Keratinocyte (primary cell): ENCODE measurements at regions not wholly inside any gene's neighbourhood (a gene's known extent, or its start where the extent isn't known, plus 50 kb on each side); places are given as distances from the start of the nearest gene placed in this dataset.

Experiments used
- DNase-seq: peaks from one replicate; pipeline ENCODE4 v3.0.0-alpha.2; 2011; ENCODE audit warnings: low read depth, missing footprints, low spot score
- FAIRE-seq: peaks from 2 replicates; lab custom pipeline; 2011; peaks lifted over from hg19 to GRCh38; lab: Jason Lieb, UNC
- H2AFZ ChIP-seq: 2 replicates; pipeline ENCODE4 v1.6.0; 2012; ENCODE audit warnings: low read length, control low read depth, inconsistent platforms; ENCODE audit not compliant: control insufficient read depth
- H3K27ac ChIP-seq: 2 replicates; pipeline ENCODE4 v1.5.1; 2011; ENCODE audit warnings: low read length; ENCODE audit not compliant: control insufficient read depth, insufficient read depth
- H3K27me3 ChIP-seq: 3 replicates; pipeline ENCODE4 v1.6.0; 2011; ENCODE audit warnings: low read length; ENCODE audit not compliant: control insufficient read depth, insufficient read depth; ENCODE audit errors: extremely low read depth
- H3K36me3 ChIP-seq, 2 experiments: 2 replicates in 1 of 2; 3 replicates in 1 of 2; pipeline ENCODE4 v1.5.1; 2011; ENCODE audit warnings: low read length in 2 of 2, mild to moderate bottlenecking in 1 of 2; ENCODE audit not compliant: control insufficient read depth in 2 of 2, insufficient read depth in 2 of 2; ENCODE audit errors: extremely low read depth in 1 of 2
- H3K4me1 ChIP-seq: 3 replicates; pipeline ENCODE4 v1.5.1; 2011; ENCODE audit warnings: low read length; ENCODE audit not compliant: control insufficient read depth, insufficient read depth; ENCODE audit errors: extremely low read depth
- H3K4me2 ChIP-seq: 3 replicates; pipeline ENCODE4 v1.6.0; 2011; ENCODE audit warnings: low read depth, low read length; ENCODE audit not compliant: control insufficient read depth, insufficient read depth; ENCODE audit errors: extremely low read depth
- H3K4me3 ChIP-seq, 3 experiments: fragments of 200-600 bp in 1 of 3; sonication (generic) in 1 of 3; 2 replicates in 2 of 3; 3 replicates in 1 of 3; pipeline ENCODE4 v1.5.1; 2011 to 2016; ENCODE audit warnings: low read length in 3 of 3, mild to moderate bottlenecking in 3 of 3, control low read depth in 2 of 3, inconsistent platforms in 1 of 3, low read depth in 1 of 3, mixed read lengths in 1 of 3, mixed run types in 1 of 3, moderate library complexity in 1 of 3; ENCODE audit not compliant: control insufficient read depth in 2 of 3, insufficient read depth in 2 of 3; ENCODE audit errors: extremely low read depth in 1 of 3
- H3K79me2 ChIP-seq: 2 replicates; pipeline ENCODE4 v1.6.0; 2012; ENCODE audit warnings: low read length; ENCODE audit not compliant: control insufficient read depth, insufficient read depth
- H3K9ac ChIP-seq: 3 replicates; pipeline ENCODE4 v1.6.0; 2011; ENCODE audit warnings: low read length; ENCODE audit not compliant: control insufficient read depth, insufficient read depth; ENCODE audit errors: extremely low read depth
- H3K9me1 ChIP-seq: 3 replicates; pipeline ENCODE4 v1.6.0; 2011; ENCODE audit warnings: low read length; ENCODE audit not compliant: control insufficient read depth, insufficient read depth; ENCODE audit errors: extremely low read depth
- H3K9me3 ChIP-seq: 2 replicates; pipeline ENCODE4 v1.5.1; 2012; ENCODE audit warnings: low read depth, low read length; ENCODE audit not compliant: control insufficient read depth
- H4K20me1 ChIP-seq: 3 replicates; pipeline ENCODE4 v1.6.0; 2011; ENCODE audit warnings: low read length; ENCODE audit not compliant: control insufficient read depth, insufficient read depth; ENCODE audit errors: extremely low read depth
- CTCF ChIP-seq, 3 experiments: IDR thresholded peaks in 1 of 3; conservative IDR thresholded peaks in 1 of 3; optimal IDR thresholded peaks in 1 of 3; 2 replicates in 2 of 3; 3 replicates in 1 of 3; pipeline versions ENCODE3 to v1.5.1; 2011; ENCODE audit warnings: low read length in 3 of 3, mild to moderate bottlenecking in 3 of 3, moderate library complexity in 2 of 3, control low read depth in 1 of 3, inconsistent platforms in 1 of 3; ENCODE audit not compliant: insufficient read depth in 2 of 3; ENCODE audit errors: extremely low read depth in 1 of 3
- EZH2 ChIP-seq: IDR thresholded peaks from one replicate; pipeline ENCODE4 v1.6.1; 2012; ENCODE audit warnings: inconsistent platforms, mild to moderate bottlenecking, low read length, moderate library complexity
- dilution Hi-C: fragments of 300-500 bp; cut with MboI; formaldehyde crosslinking; loops from one replicate; pipeline ENCODE4 v1.7.0; 2020; ENCODE audit warnings: low sequenced_read_pairs; ENCODE audit not compliant: extremely low pct_ligation_motif_present

DNA sequence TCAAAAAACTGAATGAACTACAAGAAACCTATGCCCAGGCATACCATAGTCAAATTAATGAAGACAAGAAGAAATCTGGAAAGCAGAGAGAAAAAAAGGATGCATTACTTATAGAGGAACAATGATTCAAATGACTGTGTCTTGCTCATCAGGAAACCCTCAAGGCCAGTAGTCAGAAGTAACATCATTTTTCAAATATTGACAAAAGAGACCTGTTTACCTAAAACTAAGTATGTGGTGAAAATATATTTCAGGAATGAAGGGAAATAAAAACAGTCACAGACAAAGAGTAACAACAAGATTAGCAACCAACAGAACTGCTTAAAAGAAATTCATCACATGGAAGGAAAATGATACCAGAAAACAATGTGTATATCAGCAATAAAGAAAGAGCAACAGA, 128.4 kb downstream of the ALOX5 start:
- Histone ChIP-seq H3K9me1 (no peaks in the 10 kb centered on the region), H3K4me1 (no peaks in the 10 kb centered on the region), H3K27ac (no peak overlapping the region), H3K79me2 (no peaks in the 10 kb centered on the region), H3K4me3 (no peak overlapping the region), H3K9me3 (no peaks in the 10 kb centered on the region), H3K36me3 (no peaks in the 10 kb centered on the region), H3K27me3 (no peaks in the 10 kb centered on the region), H3K4me2 (no peak overlapping the region), H3K9ac (no peak overlapping the region), H4K20me1 (no peaks in the 10 kb centered on the region), H2AFZ (no peak overlapping the region)
- DNase-seq = no peak
- FAIRE-seq = no peak
- dilution Hi-C loops = no loop called here
- TF ChIP-seq CTCF (optimal IDR thresholded peaks at IDR 0.05 in 1 of 3, IDR thresholded peaks at IDR 0.05 in 1 of 3, conservative IDR thresholded peaks at IDR 0.05 in 1 of 3; ENCODE audit: extremely low read depth in 1 of 3, insufficient read depth in 2 of 3, low read length in 3 of 3) (no peak), EZH2 (no peak)

- Histone ChIP-seq H3K4me1 (no peaks in the 10 kb centered on the region), H3K4me3 (no peak overlapping the region), H3K4me2 (no peak overlapping the region), H3K79me2 (no peaks in the 10 kb centered on the region), H3K9me1 (no peaks in the 10 kb centered on the region), H3K27ac (no peak overlapping the region), H3K9ac (no peak overlapping the region), H3K27me3 (no peaks in the 10 kb centered on the region), H3K9me3 (no peaks in the 10 kb centered on the region), H2AFZ (no peak overlapping the region), H4K20me1 (no peaks in the 10 kb centered on the region), H3K36me3 (no peaks in the 10 kb centered on the region)
- DNase-seq (no peak), FAIRE-seq (no peak)
- TF ChIP-seq EZH2 = no peak
- TF ChIP-seq CTCF (optimal IDR thresholded peaks at IDR 0.05 in 1 of 3, IDR thresholded peaks at IDR 0.05 in 1 of 3, conservative IDR thresholded peaks at IDR 0.05 in 1 of 3; ENCODE audit: extremely low read depth in 1 of 3, insufficient read depth in 2 of 3, low read length in 3 of 3) = no peak
- dilution Hi-C loops = no loop called here
Measured at GRCh38 chr10:45501791-45502190, 127.8 kb downstream of the ALOX5 start.
